MG63 (cell line): ENCODE measurements at regions not wholly inside any gene's neighbourhood (a gene's known extent, or its start where the extent isn't known, plus 50 kb on each side); places are given as distances from the start of the nearest gene placed in this dataset.
A peak's percentile ranks its signal among the peaks of the same experiment; 100 is the strongest.
"Not testable (repeated sequence)": the region's sequence is repeated elsewhere in the genome, so short reads cannot be mapped to it uniquely, and the experiment has no call there.

Experiments used
- DNase-seq: peaks from one replicate; pipeline ENCODE4 v3.0.0-alpha.2; 2020
- H3K27me3 ChIP-seq: fragments of 250-450 bp; sonication (Bioruptor Pico); 2 replicates; pipeline ENCODE4 v1.5.1; 2020; ENCODE audit warnings: mild to moderate bottlenecking, moderate library complexity
- H3K36me3 ChIP-seq: fragments of 250-450 bp; sonication (Bioruptor Pico); 2 replicates; pipeline ENCODE4 v1.5.1; 2020; ENCODE audit warnings: mild to moderate bottlenecking, moderate library complexity
- H3K4me3 ChIP-seq: fragments of 250-450 bp; sonication (Bioruptor Pico); 2 replicates; pipeline ENCODE4 v1.5.1; 2020; ENCODE audit warnings: mild to moderate bottlenecking, moderate library complexity
- H3K9me3 ChIP-seq: fragments of 250-450 bp; sonication (Bioruptor Pico); 2 replicates; pipeline ENCODE4 v1.5.1; 2020; ENCODE audit warnings: mild to moderate bottlenecking, moderate library complexity

DNA sequence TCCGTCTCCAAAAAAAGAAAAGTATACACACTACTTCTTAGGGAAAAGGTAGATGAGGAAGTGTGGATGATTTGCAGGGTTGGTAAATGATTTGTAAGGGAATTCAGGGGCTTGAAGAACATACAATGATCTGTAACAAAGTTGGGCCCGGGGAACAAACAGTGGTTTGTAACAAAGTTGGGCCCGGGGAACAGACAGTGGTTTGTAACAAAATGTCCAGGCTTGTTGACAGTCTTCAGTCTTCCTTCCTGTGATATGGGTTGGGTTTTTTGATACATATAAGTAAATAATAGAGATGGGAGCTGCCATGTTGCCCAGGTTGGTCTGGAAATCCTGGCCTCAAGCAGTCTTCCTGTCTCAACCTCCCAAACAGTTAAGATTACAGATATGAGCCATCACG, 83.3 kb upstream of the UXS1 start:
- no peaks in the 10 kb centered on the region for H3K9me3 ChIP-seq
- no peaks in the 10 kb centered on the region for H3K27me3 ChIP-seq
- no peak overlapping the region for H3K4me3 ChIP-seq
- H3K36me3 ChIP-seq = no peaks in the 10 kb centered on the region
- no peak for DNase-seq

DNA sequence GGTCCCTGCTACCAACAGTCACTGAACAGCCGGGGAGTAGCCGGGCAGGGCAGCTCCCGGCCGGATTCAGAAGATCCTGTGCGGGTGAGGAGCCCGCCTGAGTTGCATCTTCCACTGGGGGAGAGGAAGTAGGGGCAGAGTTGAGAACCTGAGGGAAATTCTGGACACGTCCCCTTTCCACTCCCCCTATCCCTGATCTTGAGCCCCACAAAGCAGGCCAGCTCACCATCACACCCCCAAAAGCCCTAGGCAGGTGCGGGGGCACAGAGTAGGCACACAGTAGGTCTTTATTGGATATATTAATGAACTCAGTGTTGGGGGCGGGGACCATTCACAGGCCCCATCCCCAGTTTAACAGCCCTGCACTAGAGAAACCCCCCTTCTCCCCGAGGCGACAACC, 81.9 kb upstream of the UXS1 start:
- H3K36me3 ChIP-seq = no peaks in the 10 kb centered on the region
- H3K4me3 ChIP-seq = no peak overlapping the region
- H3K27me3 ChIP-seq = no peaks in the 10 kb centered on the region; the same call in 1 of the 2 replicates
- H3K9me3 ChIP-seq = no peaks in the 10 kb centered on the region
- no peak for DNase-seq

DNA sequence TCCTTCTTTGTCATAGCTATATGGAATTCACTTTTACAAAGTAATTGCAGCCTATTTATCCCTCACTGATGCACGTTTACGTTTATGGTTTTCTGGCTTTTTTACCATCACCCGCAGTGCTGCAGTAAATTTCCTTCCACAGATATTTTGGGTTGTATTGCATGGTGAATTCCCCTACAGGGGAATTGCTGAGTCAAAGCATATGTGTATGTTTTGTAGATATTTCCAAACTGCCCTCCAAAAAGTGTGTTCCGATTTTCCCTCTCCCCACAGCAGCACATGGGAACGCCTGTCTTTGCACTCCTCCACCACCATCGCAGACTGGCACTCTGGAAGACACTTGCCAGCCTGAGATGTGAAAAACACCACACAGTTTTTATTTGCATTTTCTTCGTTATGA, 80.6 kb upstream of the UXS1 start:
- no peaks in the 10 kb centered on the region for H3K9me3 ChIP-seq
- no peak for DNase-seq
- no peaks in the 10 kb centered on the region; the same call in 1 of the 2 replicates for H3K27me3 ChIP-seq

DNA sequence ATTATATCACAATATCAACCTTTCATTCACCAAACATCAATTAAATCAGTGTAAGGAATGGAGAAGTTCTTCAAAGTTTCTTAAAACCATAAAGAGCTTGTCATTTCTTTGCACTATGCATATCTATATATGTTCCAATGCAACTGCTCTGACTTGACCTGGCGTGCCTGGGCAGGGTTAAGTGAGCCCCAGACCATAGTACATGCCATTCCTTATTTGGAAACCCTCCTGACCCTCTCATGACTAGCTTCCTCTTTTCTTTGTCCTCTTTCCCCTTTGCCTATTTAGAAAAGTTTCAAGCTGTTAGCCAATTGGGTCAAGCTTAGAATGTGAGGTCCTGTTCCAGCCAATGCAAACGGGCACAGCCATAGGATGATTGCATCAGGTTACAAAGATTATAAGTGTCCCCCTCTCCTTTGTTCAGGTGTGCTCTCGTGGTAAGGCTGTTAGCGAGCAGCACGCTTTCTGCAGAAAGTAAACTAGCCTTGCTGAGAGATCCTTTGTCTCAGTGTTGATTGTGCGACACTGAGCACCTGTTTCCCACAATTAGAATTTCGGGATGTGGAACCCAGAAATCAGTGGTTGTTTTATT, 78.2 kb upstream of the UXS1 start:
- DNase-seq = no peak
- no peaks in the 10 kb centered on the region for H3K36me3 ChIP-seq
- H3K27me3 ChIP-seq = no peaks in the 10 kb centered on the region; the same call in 1 of the 2 replicates
- H3K4me3 ChIP-seq = no peak overlapping the region
- no peaks in the 10 kb centered on the region for H3K9me3 ChIP-seq

More for the DNA sequence above, 80.6 kb upstream of the UXS1 start:
- H3K4me3 ChIP-seq = no peak overlapping the region
- H3K36me3 ChIP-seq = no peaks in the 10 kb centered on the region

DNA sequence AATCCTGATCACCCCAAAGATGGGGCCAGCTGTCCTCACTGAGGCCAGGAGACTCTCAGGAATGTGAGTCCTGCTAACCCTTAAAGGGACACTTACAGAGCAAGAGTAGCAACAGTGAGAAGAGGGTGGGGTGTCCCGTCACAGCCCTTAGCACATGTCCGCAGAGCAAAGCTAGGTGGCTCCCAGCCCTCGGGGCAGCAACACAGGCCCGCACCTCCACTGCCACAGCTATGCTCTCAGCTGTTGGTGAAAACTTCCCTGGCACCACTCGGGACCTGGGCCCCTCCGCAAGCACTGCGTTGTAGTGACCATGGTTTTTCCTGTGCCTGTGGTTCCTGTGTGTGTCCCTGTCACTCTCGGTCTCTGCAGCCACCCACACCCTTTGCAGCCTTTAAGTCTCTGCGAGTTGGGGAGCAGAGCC, 76.4 kb upstream of the UXS1 start:
- Histone ChIP-seq H3K27me3 (no peaks in the 10 kb centered on the region; the same call in 1 of the 2 replicates), H3K36me3 (no peaks in the 10 kb centered on the region), H3K4me3 (no peak overlapping the region), H3K9me3 (no peaks in the 10 kb centered on the region)
- DNase-seq = no peak

DNA sequence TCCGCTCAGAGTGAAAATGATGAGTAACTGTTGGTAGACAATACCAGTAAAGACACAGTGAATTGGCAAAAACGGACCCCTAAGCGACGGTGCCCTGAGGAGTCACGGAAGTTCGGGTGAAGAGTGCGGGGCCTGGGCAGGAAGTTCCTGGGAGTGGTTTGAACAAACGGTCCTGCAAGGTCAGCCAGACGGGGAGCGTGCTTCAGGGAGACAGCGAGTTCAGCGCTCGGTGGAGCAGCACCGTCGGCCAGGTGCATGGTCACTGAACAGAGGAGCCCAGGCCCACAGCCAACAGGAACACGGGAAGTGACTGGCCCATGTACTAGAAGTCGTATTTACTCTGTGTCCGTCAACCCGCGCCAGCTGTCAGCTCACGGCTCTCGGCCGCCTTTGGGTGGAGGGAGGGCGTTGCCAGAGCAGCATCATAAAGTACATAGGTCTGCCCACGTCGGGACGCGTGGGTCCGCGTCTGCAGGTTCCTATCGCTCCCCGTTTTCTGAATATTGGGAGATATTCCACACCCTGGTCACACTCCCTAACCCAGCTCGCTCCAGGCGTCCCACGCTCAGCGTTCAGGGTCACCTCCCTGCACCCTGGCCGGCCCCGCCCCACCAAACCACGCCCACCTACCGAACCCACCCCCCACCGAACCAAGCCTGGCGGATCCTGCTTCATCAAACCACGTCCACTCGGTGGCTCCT, 75.6 kb upstream of the UXS1 start:
- no peak overlapping the region for H3K4me3 ChIP-seq
- peak; percentile 11 for DNase-seq

DNA sequence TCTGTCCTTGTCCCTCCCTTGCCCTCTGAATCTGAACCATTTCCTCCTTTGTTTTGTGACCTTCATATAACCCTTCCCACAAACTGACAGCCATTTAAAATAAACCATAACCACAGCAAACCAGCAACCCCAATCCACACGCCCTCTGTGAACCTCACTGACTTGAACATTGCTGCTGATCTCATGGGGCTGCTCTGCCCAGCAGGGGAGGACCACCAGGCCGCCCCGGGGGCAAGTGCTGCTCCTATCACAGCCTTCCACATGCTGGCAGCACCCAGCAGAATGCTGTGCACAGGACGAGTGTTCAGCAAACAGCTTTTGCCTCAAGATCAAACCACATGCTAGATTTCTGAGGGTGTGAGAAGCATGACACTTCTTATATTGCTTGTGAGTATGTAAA, 73.9 kb upstream of the UXS1 start:
- no peaks in the 10 kb centered on the region for H3K9me3 ChIP-seq
- H3K27me3 ChIP-seq = no peaks in the 10 kb centered on the region; the same call in 1 of the 2 replicates
- DNase-seq = no peak
- H3K36me3 ChIP-seq = no peaks in the 10 kb centered on the region
- no peak overlapping the region for H3K4me3 ChIP-seq

More for the DNA sequence above, 75.6 kb upstream of the UXS1 start:
- Histone ChIP-seq H3K27me3 (no peaks in the 10 kb centered on the region; the same call in 1 of the 2 replicates), H3K9me3 (no peaks in the 10 kb centered on the region), H3K36me3 (no peaks in the 10 kb centered on the region)

DNA sequence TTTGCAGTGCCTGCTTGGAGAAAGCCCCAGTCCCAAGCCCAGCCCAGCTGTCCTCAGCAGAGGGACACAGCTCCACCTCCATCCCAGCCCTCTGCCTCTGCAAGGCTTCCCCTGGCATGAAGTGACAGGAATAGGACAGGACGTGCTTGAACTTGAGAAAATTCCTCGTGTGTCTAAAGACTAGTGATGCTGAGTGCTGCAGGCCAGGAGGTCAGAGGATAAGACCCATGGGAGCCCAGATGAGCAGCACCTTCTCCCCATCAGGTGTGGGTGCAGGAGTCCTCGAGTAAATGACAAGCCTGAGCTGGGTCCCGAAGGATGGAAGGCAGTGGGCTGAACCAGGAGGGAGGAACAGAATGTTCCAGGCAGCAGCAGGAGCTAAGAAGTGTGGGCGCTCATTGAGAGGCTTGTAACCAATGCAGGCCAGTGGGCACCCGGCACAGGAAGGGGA, 67.8 kb upstream of the UXS1 start:
- Histone ChIP-seq H3K27me3 (no peaks in the 10 kb centered on the region), H3K4me3 (no peak overlapping the region), H3K9me3 (no peaks in the 10 kb centered on the region), H3K36me3 (no peaks in the 10 kb centered on the region)
- DNase-seq = no peak

DNA sequence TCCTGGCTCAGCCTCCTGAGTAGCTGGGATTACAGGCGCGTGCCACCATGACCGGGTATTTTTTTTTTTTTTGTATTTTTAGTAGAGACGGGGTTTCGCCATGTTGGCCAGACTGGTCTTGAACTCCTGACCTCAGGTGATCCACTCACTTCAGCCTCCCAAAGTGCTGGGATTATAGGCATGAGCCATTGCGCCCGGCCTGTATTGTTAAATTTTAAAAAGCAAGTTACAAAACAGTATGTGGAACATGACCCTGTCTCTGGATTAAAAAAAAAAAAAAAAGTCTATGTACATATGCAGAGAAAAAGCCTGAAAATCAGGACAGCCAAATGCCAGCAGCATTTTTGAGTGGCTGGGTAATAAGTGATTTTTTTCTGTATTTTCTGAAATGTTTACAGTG, 64.8 kb upstream of the UXS1 start:
- H3K36me3 ChIP-seq, H3K4me3 ChIP-seq, H3K9me3 ChIP-seq, H3K27me3 ChIP-seq, DNase-seq: not testable (repeated sequence)

DNA sequence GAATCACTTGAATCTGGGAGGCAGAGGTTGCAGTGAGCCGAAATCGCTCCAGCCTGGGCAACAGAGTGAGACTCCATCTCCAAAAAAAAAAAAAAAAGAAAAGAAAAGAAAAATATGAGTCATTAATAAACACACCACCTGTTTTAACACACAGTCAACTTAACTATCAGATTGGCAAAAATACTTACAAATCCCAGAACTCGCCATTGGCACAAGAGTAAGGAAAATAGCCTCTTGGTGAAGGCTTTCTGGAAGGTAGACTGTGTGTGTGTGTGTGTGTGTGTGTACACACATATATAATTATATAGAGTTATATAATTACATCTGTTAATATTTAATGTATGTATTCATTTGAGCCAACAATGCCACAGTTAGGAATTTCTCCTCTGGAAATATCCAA, 63.7 kb upstream of the UXS1 start:
- no peak for DNase-seq
- Histone ChIP-seq H3K9me3 (no peaks in the 10 kb centered on the region), H3K27me3 (no peaks in the 10 kb centered on the region), H3K4me3 (no peak overlapping the region), H3K36me3 (no peaks in the 10 kb centered on the region)

DNA sequence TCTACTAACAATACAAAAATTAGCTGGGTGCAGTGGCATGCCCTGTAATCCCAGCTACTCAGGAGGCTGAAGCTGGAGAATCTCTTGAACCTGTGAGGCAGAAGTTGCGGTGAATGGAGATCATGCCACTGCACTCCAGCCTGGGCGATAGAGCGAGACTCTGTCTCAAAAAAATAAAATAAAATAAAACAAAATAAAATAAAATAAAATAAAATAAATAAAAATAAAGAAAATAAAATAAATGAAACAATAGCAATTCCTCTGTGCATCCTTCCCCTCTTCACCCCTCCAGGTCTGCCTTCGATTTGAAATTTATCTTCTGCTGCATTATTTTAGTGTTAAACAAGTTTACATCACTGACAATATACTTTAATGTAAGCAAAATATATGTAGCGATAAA, 63.0 kb upstream of the UXS1 start:
- Histone ChIP-seq H3K4me3 (no peak overlapping the region), H3K9me3 (no peaks in the 10 kb centered on the region), H3K27me3 (no peaks in the 10 kb centered on the region), H3K36me3 (no peaks in the 10 kb centered on the region)
- DNase-seq = no peak

DNA sequence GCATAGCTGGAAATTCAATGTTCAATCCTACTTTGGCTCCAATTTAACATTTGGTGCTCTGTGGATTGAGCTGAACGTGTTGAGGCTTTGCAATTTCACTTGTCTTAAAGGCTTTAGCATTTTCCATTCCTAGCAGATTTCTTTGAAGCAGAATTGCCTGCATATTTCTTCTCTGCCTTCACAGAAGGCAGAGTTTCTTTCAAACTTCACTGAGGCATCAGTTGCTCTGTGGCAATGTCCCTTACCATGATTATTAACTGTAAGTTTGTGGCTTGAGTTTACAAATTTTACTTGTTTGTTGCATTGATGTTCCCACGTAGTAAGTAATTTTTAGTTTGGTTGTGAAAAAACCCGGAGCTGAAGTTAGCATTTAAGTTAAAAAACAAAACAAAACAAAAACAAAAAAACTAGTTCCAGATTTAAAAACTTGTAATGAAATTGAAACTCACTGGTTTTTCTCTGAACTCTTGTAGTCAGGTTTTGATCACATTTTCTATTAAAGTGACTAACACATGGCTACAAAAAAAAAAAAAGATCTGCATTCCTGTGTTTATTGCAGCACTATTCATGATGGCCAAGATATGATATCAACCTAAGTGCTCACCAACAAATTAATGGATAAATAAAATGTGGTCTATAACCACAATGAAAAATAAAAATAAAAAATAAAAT, 55.2 kb upstream of the UXS1 start:
- not testable (repeated sequence) for DNase-seq, H3K27me3 ChIP-seq, H3K9me3 ChIP-seq, H3K36me3 ChIP-seq, H3K4me3 ChIP-seq

DNA sequence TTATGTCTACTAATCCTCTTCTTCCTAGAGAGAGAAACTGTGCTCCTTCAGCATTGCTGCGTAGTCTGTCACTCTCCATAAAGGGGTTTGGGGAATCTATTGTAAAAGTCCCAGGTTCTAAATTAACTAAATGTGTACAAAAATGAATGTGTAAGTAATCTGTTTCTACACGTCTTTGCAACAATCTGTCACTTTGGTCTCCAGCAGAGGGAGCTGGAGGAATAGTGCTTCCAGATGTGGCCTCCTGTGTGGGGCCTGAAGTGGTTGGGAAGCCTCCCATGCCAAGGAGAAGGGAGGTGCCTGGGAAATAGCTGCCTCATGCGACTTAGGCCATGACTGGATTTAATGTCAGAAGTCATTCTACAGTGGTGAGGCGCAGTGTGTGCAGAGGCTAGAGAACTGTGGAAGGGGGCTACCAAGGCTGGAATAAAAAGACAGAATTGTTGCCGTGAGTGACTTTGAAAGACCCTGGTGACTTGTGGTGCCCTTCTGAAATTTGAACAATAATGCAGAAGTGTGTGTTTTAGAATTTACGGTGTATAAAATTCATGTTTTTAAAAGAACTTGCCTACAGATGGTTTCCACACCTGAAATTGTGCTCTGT, 54.5 kb upstream of the UXS1 start:
- not testable (repeated sequence) for H3K9me3 ChIP-seq, H3K4me3 ChIP-seq, H3K27me3 ChIP-seq, H3K36me3 ChIP-seq
- DNase-seq = peak; percentile 5
